ENCODE measurements at regions not wholly inside any gene's neighbourhood (a gene's known extent, or its start where the extent isn't known, plus 50 kb on each side); places are given as distances from the start of the nearest gene placed in this dataset.

DNA sequence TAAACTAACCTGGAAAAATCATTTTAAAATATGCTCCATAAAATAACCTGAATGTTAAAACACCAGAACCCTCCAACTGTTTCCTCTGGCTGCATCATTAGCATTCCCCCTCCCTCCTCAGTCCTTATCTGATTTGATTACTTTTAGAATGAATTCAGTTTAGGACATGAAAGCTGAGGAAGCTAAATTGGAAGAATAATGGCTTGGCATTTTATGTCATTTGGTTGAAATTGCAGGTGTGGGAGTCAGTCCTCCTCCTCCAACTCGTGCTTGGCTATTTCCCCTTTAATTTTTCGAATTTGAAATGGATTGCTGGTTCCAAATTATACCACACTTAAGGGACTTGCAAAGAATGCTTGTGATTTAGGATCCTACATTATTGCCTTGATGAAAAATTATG is 473.0 kb upstream of the STXBP6 start:
- H3K4me1 ChIP-seq (ENCODE audit: control insufficient read depth, insufficient read depth, low read length), result no peaks in the 10 kb centered on the region
- no peaks in the 10 kb centered on the region for H3K27me3 ChIP-seq (ENCODE audit: control insufficient read depth, insufficient read depth, low read length)
- no peaks in the 10 kb centered on the region for H3K36me3 Mint-ChIP-seq
- no peak overlapping the region for H3K27ac ChIP-seq (ENCODE audit: low read length)
- DNase-seq, result no peak
- H3K9me3 ChIP-seq (ENCODE audit: control insufficient read depth, insufficient read depth, low read length), result no peaks in the 10 kb centered on the region
- H3K36me3 ChIP-seq (ENCODE audit: control insufficient read depth, insufficient read depth, low read length), result no peaks in the 10 kb centered on the region
- H3K9me3 Mint-ChIP-seq, result no peaks in the 10 kb centered on the region
- H3K4me1 Mint-ChIP-seq, result no peaks in the 10 kb centered on the region
- no peak overlapping the region for H3K4me3 ChIP-seq (ENCODE audit: low read length)
- TF ChIP-seq, protein P1, sequence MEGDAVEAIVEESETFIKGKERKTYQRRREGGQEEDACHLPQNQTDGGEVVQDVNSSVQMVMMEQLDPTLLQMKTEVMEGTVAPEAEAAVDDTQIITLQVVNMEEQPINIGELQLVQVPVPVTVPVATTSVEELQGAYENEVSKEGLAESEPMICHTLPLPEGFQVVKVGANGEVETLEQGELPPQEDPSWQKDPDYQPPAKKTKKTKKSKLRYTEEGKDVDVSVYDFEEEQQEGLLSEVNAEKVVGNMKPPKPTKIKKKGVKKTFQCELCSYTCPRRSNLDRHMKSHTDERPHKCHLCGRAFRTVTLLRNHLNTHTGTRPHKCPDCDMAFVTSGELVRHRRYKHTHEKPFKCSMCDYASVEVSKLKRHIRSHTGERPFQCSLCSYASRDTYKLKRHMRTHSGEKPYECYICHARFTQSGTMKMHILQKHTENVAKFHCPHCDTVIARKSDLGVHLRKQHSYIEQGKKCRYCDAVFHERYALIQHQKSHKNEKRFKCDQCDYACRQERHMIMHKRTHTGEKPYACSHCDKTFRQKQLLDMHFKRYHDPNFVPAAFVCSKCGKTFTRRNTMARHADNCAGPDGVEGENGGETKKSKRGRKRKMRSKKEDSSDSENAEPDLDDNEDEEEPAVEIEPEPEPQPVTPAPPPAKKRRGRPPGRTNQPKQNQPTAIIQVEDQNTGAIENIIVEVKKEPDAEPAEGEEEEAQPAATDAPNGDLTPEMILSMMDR (IDR thresholded peaks at IDR 0.05), result no peak
- no peak overlapping the region for H3K27ac Mint-ChIP-seq
- no peak overlapping the region for H3K4me3 Mint-ChIP-seq
- intact Hi-C loops (cut with micrococcal nuclease), result no loop called here
- H3K27me3 Mint-ChIP-seq (ENCODE audit: low read depth in 2 of 2), result no peaks in the 10 kb centered on the region
- ATAC-seq, result no peak
- WGBS (ENCODE audit: insufficient coverage), result 54% methylated on average over 2 of the region's 2 CpGs

DNA sequence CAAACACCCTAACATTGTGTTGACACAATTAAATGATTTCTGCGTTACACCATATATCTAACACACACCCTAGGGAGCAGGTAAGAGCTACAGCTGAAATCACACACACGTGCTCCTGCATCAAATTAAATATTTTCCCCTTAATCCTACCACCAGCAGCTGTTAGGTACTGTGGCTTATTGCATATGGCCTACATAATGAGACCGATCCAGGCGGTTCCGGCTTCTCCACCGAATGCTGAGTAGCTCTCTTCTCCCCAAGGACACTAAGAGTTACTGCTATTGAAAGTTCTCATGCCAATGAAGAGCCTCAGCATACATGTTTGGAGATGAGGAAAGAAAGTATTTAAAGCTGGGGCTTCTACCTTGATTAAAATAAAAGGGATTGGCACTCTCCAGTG is 472.2 kb upstream of the STXBP6 start:
- H3K36me3 ChIP-seq (ENCODE audit: control insufficient read depth, insufficient read depth, low read length), result no peaks in the 10 kb centered on the region
- no peaks in the 10 kb centered on the region for H3K27me3 Mint-ChIP-seq (ENCODE audit: low read depth in 2 of 2)
- no peak overlapping the region for H3K4me3 ChIP-seq (ENCODE audit: low read length)
- WGBS (ENCODE audit: insufficient coverage), result 85% methylated on average over 6 of the region's 6 CpGs
- DNase-seq (no peak), ATAC-seq (no peak)
- H3K27me3 ChIP-seq (ENCODE audit: control insufficient read depth, insufficient read depth, low read length), result no peaks in the 10 kb centered on the region
- H3K36me3 Mint-ChIP-seq, result no peaks in the 10 kb centered on the region
- H3K9me3 ChIP-seq (ENCODE audit: control insufficient read depth, insufficient read depth, low read length), result no peaks in the 10 kb centered on the region
- H3K4me3 Mint-ChIP-seq, result no peak overlapping the region
- TF ChIP-seq, protein P1 (IDR thresholded peaks at IDR 0.05), result no peak
- no peaks in the 10 kb centered on the region for H3K9me3 Mint-ChIP-seq
- intact Hi-C loops (cut with micrococcal nuclease), result no loop called here
- no peak overlapping the region for H3K27ac Mint-ChIP-seq
- H3K4me1 ChIP-seq (ENCODE audit: control insufficient read depth, insufficient read depth, low read length), result no peaks in the 10 kb centered on the region
- H3K4me1 Mint-ChIP-seq, result no peaks in the 10 kb centered on the region
- no peak overlapping the region for H3K27ac ChIP-seq (ENCODE audit: low read length)

DNA sequence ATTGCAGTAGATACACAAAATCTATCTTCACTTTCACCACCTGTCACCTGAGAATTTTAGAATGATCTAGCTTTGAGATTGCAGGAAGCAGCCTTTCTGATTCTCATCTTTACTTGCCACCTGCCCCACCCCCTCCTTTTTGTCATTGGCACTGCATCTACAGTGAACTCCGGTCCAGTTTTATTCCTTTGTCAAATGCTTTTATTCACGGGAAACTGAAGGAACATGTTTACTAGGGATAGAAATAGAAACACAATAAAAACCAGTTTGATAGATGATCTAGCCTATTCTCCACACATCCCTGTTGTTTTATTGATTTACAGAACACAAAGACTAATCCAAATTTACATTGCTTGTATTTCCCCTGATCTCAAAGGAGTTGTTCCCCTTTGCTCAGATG is 471.7 kb upstream of the STXBP6 start:
- DNase-seq (no peak), ATAC-seq (no peak)
- no peaks in the 10 kb centered on the region for H3K27me3 ChIP-seq (ENCODE audit: control insufficient read depth, insufficient read depth, low read length)
- no peaks in the 10 kb centered on the region for H3K36me3 ChIP-seq (ENCODE audit: control insufficient read depth, insufficient read depth, low read length)
- intact Hi-C loops (cut with micrococcal nuclease), result no loop called here
- H3K27ac ChIP-seq (ENCODE audit: low read length), result no peak overlapping the region
- Mint-ChIP-seq H3K4me3 (no peak overlapping the region), H3K4me1 (no peaks in the 10 kb centered on the region), H3K36me3 (no peaks in the 10 kb centered on the region), H3K27me3 (ENCODE audit: low read depth in 2 of 2) (no peaks in the 10 kb centered on the region), H3K9me3 (no peaks in the 10 kb centered on the region), H3K27ac (no peak overlapping the region)
- no peak overlapping the region for H3K4me3 ChIP-seq (ENCODE audit: low read length)
- TF ChIP-seq, protein P1 (IDR thresholded peaks at IDR 0.05), result no peak
- no peaks in the 10 kb centered on the region for H3K9me3 ChIP-seq (ENCODE audit: control insufficient read depth, insufficient read depth, low read length)
- H3K4me1 ChIP-seq (ENCODE audit: control insufficient read depth, insufficient read depth, low read length), result no peaks in the 10 kb centered on the region
- WGBS (ENCODE audit: insufficient coverage), result no CpG with 5 or more reads among the region's 2 CpGs

DNA sequence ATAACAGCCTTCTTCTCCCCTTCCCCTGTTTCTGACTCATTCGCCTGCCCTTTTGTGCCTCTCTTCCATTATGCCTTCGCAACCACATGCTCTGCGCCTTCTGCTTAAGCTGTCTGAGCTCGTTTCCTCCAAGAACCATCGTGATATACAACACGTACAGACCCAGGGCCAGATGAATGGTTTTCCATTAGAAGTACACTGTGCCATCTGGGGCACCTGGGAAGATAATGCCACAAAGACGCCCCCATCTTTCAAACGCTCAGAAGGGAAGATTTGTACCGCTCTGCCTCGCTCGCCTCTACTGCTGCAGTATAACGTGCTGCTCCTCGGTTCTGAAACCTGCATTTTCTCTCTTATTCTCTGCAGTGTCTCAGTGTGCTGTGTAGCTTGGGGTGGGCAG is 470.9 kb upstream of the STXBP6 start:
- ATAC-seq (no peak), DNase-seq (no peak)
- Histone ChIP-seq H3K27ac (ENCODE audit: low read length) (no peak overlapping the region), H3K9me3 (ENCODE audit: control insufficient read depth, insufficient read depth, low read length) (no peaks in the 10 kb centered on the region), H3K4me3 (ENCODE audit: low read length) (no peak overlapping the region), H3K36me3 (ENCODE audit: control insufficient read depth, insufficient read depth, low read length) (no peaks in the 10 kb centered on the region), H3K27me3 (ENCODE audit: control insufficient read depth, insufficient read depth, low read length) (no peaks in the 10 kb centered on the region), H3K4me1 (ENCODE audit: control insufficient read depth, insufficient read depth, low read length) (no peaks in the 10 kb centered on the region)
- H3K4me3 Mint-ChIP-seq, result no peak overlapping the region
- no peak overlapping the region for H3K27ac Mint-ChIP-seq
- H3K9me3 Mint-ChIP-seq, result no peaks in the 10 kb centered on the region
- no peaks in the 10 kb centered on the region for H3K4me1 Mint-ChIP-seq
- TF ChIP-seq, protein P1 (IDR thresholded peaks at IDR 0.05), result no peak
- H3K36me3 Mint-ChIP-seq, result no peaks in the 10 kb centered on the region
- 88% methylated on average over 13 of the region's 13 CpGs for WGBS (ENCODE audit: insufficient coverage)
- intact Hi-C loops (cut with micrococcal nuclease), result no loop called here
- no peaks in the 10 kb centered on the region for H3K27me3 Mint-ChIP-seq (ENCODE audit: low read depth in 2 of 2)

All from natural killer cell (primary cell).